ENCODE measurements at regions not wholly inside any gene's neighbourhood (a gene's known extent, or its start where the extent isn't known, plus 50 kb on each side); places are given as distances from the start of the nearest gene placed in this dataset.

DNA sequence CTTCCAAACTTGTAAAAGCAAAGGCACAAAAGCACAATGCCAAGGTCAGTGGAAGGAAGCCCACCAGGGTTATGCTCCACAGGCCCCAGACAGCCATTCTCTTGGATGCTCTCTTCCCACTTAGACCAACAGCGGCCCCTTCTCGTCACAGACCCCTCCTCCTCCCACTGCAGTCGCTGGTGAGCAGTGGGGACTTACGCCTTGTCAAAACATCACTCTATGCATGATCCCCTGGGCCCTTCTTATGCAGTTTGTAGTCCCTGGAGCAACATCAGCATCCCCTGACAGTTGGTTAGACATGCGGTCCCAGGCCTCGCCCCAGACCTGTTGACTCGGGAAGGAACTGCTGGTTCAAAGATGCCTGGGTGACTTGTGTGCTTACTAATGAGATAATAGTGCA is 376.0 kb upstream of the KLHL29 start:
- Histone ChIP-seq H2AFZ (ENCODE audit: low read length) (no peak overlapping the region), H3K4ac (ENCODE audit: low read length) (no peak overlapping the region), H2BK5ac (ENCODE audit: low read length) (no peak overlapping the region), H2BK12ac (ENCODE audit: low read length) (no peak overlapping the region), H3K9ac (ENCODE audit: low read depth, low read length, poor library complexity) (no peak overlapping the region), H3K36me3 (replicated peaks in 1 of 2; ENCODE audit: control insufficient read depth in 2 of 2, insufficient read depth in 2 of 2, low read length in 2 of 2) (no peaks in the 10 kb centered on the region), H3K23ac (ENCODE audit: low read depth, low read length, poor library complexity) (no peak overlapping the region), H4K8ac (ENCODE audit: low read depth, low read length) (no peak overlapping the region), H4K91ac (ENCODE audit: low read depth, low read length, poor library complexity) (no peak overlapping the region), H3K14ac (ENCODE audit: low read length) (no peak overlapping the region), H2BK15ac (ENCODE audit: low read length) (no peak overlapping the region), H3K4me3 (ENCODE audit: low read length in 2 of 2) (no peak overlapping the region), H2BK120ac (ENCODE audit: low read depth, low read length) (no peak overlapping the region), H3K18ac (ENCODE audit: low read length) (no peak overlapping the region), H3K4me2 (ENCODE audit: insufficient read depth, low read length, poor library complexity, severe bottlenecking) (no peak overlapping the region), H3K27me3 (ENCODE audit: control insufficient read depth in 3 of 3, insufficient read depth in 3 of 3, low read depth in 1 of 3, low read length in 3 of 3) (no peaks in the 10 kb centered on the region), H3K4me1 (ENCODE audit: control insufficient read depth in 2 of 2, insufficient read depth in 1 of 2, low read depth in 1 of 2, low read length in 2 of 2) (peaks cover 0 to 1% of the 10 kb centered on the region in 2 donors), H3K79me1 (ENCODE audit: low read depth, low read length) (no peaks in the 10 kb centered on the region), H2AK5ac (ENCODE audit: low read depth, low read length) (no peak overlapping the region), H3K9me3 (replicated peaks in 1 of 2; ENCODE audit: control insufficient read depth in 2 of 2, insufficient read depth in 1 of 2, low read depth in 1 of 2, low read length in 2 of 2) (no peaks in the 10 kb centered on the region), H3K27ac (replicated peaks; ENCODE audit: low read length) (no peak overlapping the region)
- DNase-seq (ENCODE audit: low spot score), result no peak
- no CpG with 5 or more reads among the region's 7 CpGs for WGBS, 2 donors (ENCODE audit: extremely low coverage in 2 of 2, insufficient read length in 2 of 2, insufficient replicate concordance in 1 of 2)

DNA sequence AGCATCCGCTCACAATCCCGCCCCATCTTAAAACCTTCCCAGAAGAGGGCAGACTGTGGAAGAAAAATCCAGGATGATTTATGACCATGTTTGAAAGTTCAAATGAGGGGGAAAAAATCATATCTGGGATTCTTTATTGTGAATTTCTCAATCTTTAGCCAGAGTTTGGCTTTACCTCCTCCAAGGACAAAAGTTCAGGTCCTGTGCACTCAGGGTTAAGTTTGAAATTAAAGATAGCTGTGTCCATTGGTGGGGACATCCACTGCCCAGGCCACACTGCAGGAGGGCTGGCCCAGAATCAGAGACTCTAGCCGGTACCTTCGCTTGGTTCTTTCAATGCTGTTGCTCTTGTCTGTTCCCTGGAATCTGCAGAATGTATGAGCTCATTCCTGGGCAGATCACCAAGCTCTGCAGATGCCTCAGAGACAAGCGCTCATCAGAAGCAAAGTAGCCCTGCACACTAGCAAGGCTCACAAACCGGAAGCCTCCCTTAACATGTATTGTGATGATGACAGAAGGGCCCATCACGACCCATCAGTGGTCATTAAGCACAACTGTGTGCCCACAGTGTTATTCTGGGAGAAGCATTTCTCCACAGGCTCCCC is 375.3 kb upstream of the KLHL29 start:
- no peak overlapping the region for H2BK15ac ChIP-seq (ENCODE audit: low read length)
- H3K4ac ChIP-seq (ENCODE audit: low read length), result no peak overlapping the region
- no CpG with 5 or more reads among the region's 7 CpGs for WGBS, 2 donors (ENCODE audit: extremely low coverage in 2 of 2, insufficient read length in 2 of 2, insufficient replicate concordance in 1 of 2)
- no peaks in the 10 kb centered on the region for H3K27me3 ChIP-seq (ENCODE audit: control insufficient read depth in 3 of 3, insufficient read depth in 3 of 3, low read depth in 1 of 3, low read length in 3 of 3)
- H2BK120ac ChIP-seq (ENCODE audit: low read depth, low read length), result no peak overlapping the region
- no peak overlapping the region for H2AK5ac ChIP-seq (ENCODE audit: low read depth, low read length)
- H3K4me1 ChIP-seq (ENCODE audit: control insufficient read depth in 2 of 2, insufficient read depth in 1 of 2, low read depth in 1 of 2, low read length in 2 of 2), result peaks cover 0 to 1% of the 10 kb centered on the region in 2 donors
- no peak overlapping the region for H3K18ac ChIP-seq (ENCODE audit: low read length)
- no peak overlapping the region for H3K27ac ChIP-seq (replicated peaks; ENCODE audit: low read length)
- H2AFZ ChIP-seq (ENCODE audit: low read length), result no peak overlapping the region
- H3K9me3 ChIP-seq (replicated peaks in 1 of 2; ENCODE audit: control insufficient read depth in 2 of 2, insufficient read depth in 1 of 2, low read depth in 1 of 2, low read length in 2 of 2), result no peaks in the 10 kb centered on the region
- H4K8ac ChIP-seq (ENCODE audit: low read depth, low read length), result no peak overlapping the region
- H3K9ac ChIP-seq (ENCODE audit: low read depth, low read length, poor library complexity), result no peak overlapping the region
- H3K23ac ChIP-seq (ENCODE audit: low read depth, low read length, poor library complexity), result no peak overlapping the region
- H2BK12ac ChIP-seq (ENCODE audit: low read length), result no peak overlapping the region
- no peak for DNase-seq (ENCODE audit: low spot score)
- no peak overlapping the region for H4K91ac ChIP-seq (ENCODE audit: low read depth, low read length, poor library complexity)
- H3K4me3 ChIP-seq (ENCODE audit: low read length in 2 of 2), result no peak overlapping the region
- no peaks in the 10 kb centered on the region for H3K79me1 ChIP-seq (ENCODE audit: low read depth, low read length)
- H3K14ac ChIP-seq (ENCODE audit: low read length), result no peak overlapping the region
- no peak overlapping the region for H3K4me2 ChIP-seq (ENCODE audit: insufficient read depth, low read length, poor library complexity, severe bottlenecking)
- H3K36me3 ChIP-seq (replicated peaks in 1 of 2; ENCODE audit: control insufficient read depth in 2 of 2, insufficient read depth in 2 of 2, low read length in 2 of 2), result no peaks in the 10 kb centered on the region
- H2BK5ac ChIP-seq (ENCODE audit: low read length), result no peak overlapping the region

DNA sequence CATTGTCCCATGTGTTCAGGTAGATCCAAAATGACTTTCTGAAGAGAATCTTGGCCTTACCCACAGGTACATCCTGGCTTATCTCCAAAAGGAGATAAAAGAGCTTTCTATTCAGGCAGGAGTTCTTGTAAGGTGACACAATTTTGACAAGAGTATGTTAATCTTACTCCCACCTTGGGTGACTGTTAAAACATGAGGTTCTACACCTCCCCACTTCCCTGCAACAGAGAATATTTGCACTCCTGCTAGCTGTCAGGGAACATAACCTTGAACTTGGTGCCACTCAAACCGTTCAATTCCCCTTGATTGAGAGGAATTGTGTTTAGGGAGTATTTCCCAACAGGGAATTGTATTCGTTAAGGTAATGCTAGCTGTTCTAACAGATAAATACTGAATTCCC is 372.5 kb upstream of the KLHL29 start:
- Histone ChIP-seq H2BK12ac (ENCODE audit: low read length) (no peak overlapping the region), H3K9me3 (replicated peaks in 1 of 2; ENCODE audit: control insufficient read depth in 2 of 2, insufficient read depth in 1 of 2, low read depth in 1 of 2, low read length in 2 of 2) (no peaks in the 10 kb centered on the region), H3K23ac (ENCODE audit: low read depth, low read length, poor library complexity) (no peak overlapping the region), H2BK15ac (ENCODE audit: low read length) (no peak overlapping the region), H2AFZ (ENCODE audit: low read length) (no peak overlapping the region), H2BK120ac (ENCODE audit: low read depth, low read length) (no peak overlapping the region), H2BK5ac (ENCODE audit: low read length) (no peak overlapping the region), H4K8ac (ENCODE audit: low read depth, low read length) (no peak overlapping the region), H3K14ac (ENCODE audit: low read length) (no peak overlapping the region), H3K4me3 (ENCODE audit: low read length in 2 of 2) (no peak overlapping the region), H3K9ac (ENCODE audit: low read depth, low read length, poor library complexity) (no peak overlapping the region), H2AK5ac (ENCODE audit: low read depth, low read length) (no peak overlapping the region), H4K91ac (ENCODE audit: low read depth, low read length, poor library complexity) (no peak overlapping the region), H3K4me2 (ENCODE audit: insufficient read depth, low read length, poor library complexity, severe bottlenecking) (no peak overlapping the region), H3K4ac (ENCODE audit: low read length) (no peak overlapping the region), H3K27ac (replicated peaks; ENCODE audit: low read length) (no peak overlapping the region), H3K79me1 (ENCODE audit: low read depth, low read length) (no peaks in the 10 kb centered on the region), H3K27me3 (ENCODE audit: control insufficient read depth in 3 of 3, insufficient read depth in 3 of 3, low read depth in 1 of 3, low read length in 3 of 3) (no peaks in the 10 kb centered on the region), H3K36me3 (replicated peaks in 1 of 2; ENCODE audit: control insufficient read depth in 2 of 2, insufficient read depth in 2 of 2, low read length in 2 of 2) (no peaks in the 10 kb centered on the region), H3K18ac (ENCODE audit: low read length) (no peak overlapping the region), H3K4me1 (ENCODE audit: control insufficient read depth in 2 of 2, insufficient read depth in 1 of 2, low read depth in 1 of 2, low read length in 2 of 2) (peaks cover 0 to 3% of the 10 kb centered on the region in 2 donors)
- no CpG with 5 or more reads among the region's 2 CpGs for WGBS, 2 donors (ENCODE audit: extremely low coverage in 2 of 2, insufficient read length in 2 of 2, insufficient replicate concordance in 1 of 2)
- no peak for DNase-seq (ENCODE audit: low spot score)

DNA sequence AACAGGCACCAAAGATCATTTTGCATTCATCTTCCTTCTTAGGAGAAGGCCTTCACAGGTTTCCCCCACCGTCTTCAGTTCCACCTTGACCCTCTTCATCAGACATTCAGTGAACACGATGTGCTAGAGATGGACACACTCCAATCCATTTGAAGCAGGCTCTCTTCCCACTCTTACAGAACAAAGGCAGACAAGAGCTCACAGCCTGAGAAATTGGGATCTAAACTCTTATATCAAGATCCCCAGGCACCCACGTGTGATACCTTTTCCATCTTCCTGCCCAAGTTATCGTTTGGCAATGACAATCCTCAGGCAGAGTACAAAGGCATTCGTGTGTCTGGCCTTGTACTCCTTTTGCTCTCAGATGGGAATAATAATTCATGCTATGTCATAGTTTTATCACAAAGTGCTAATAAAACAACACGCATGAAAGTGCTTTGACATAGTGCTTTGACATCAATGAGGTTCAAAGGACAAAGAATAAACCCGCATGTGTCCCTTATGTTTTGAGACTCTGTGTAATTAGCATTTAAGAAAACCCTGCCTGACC is 369.3 kb upstream of the KLHL29 start:
- no peaks in the 10 kb centered on the region for H3K36me3 ChIP-seq (replicated peaks in 1 of 2; ENCODE audit: control insufficient read depth in 2 of 2, insufficient read depth in 2 of 2, low read length in 2 of 2)
- H3K79me1 ChIP-seq (ENCODE audit: low read depth, low read length), result no peaks in the 10 kb centered on the region
- H3K18ac ChIP-seq (ENCODE audit: low read length), result no peak overlapping the region
- no peak overlapping the region for H2BK120ac ChIP-seq (ENCODE audit: low read depth, low read length)
- no peak for DNase-seq (ENCODE audit: low spot score)
- no peak overlapping the region for H4K91ac ChIP-seq (ENCODE audit: low read depth, low read length, poor library complexity)
- peaks cover 0 to 3% of the 10 kb centered on the region in 2 donors for H3K4me1 ChIP-seq (ENCODE audit: control insufficient read depth in 2 of 2, insufficient read depth in 1 of 2, low read depth in 1 of 2, low read length in 2 of 2)
- no peaks in the 10 kb centered on the region for H3K27me3 ChIP-seq (ENCODE audit: control insufficient read depth in 3 of 3, insufficient read depth in 3 of 3, low read depth in 1 of 3, low read length in 3 of 3)
- H3K9ac ChIP-seq (ENCODE audit: low read depth, low read length, poor library complexity), result no peak overlapping the region
- no CpG with 5 or more reads among the region's 7 CpGs for WGBS, 2 donors (ENCODE audit: extremely low coverage in 2 of 2, insufficient read length in 2 of 2, insufficient replicate concordance in 1 of 2)
- no peak overlapping the region for H4K8ac ChIP-seq (ENCODE audit: low read depth, low read length)
- H3K4me2 ChIP-seq (ENCODE audit: insufficient read depth, low read length, poor library complexity, severe bottlenecking), result no peak overlapping the region
- H3K27ac ChIP-seq (replicated peaks; ENCODE audit: low read length), result no peak overlapping the region
- no peak overlapping the region for H3K4me3 ChIP-seq (ENCODE audit: low read length in 2 of 2)
- no peaks in the 10 kb centered on the region for H3K9me3 ChIP-seq (replicated peaks in 1 of 2; ENCODE audit: control insufficient read depth in 2 of 2, insufficient read depth in 1 of 2, low read depth in 1 of 2, low read length in 2 of 2)
- no peak overlapping the region for H2BK12ac ChIP-seq (ENCODE audit: low read length)
- H3K4ac ChIP-seq (ENCODE audit: low read length), result no peak overlapping the region
- H2BK5ac ChIP-seq (ENCODE audit: low read length), result no peak overlapping the region
- no peak overlapping the region for H2BK15ac ChIP-seq (ENCODE audit: low read length)
- H3K14ac ChIP-seq (ENCODE audit: low read length), result no peak overlapping the region
- no peak overlapping the region for H2AK5ac ChIP-seq (ENCODE audit: low read depth, low read length)
- H2AFZ ChIP-seq (ENCODE audit: low read length), result no peak overlapping the region
- no peak overlapping the region for H3K23ac ChIP-seq (ENCODE audit: low read depth, low read length, poor library complexity)
